Endothelial cell of umbilical vein (primary cell): ENCODE measurements at regions not wholly inside any gene's neighbourhood (a gene's known extent, or its start where the extent isn't known, plus 50 kb on each side); places are given as distances from the start of the nearest gene placed in this dataset.
A peak's percentile ranks its signal among the peaks of the same experiment; 100 is the strongest.

Source experiments
- BruUV-seq: library from RNA; stranded (reverse); fragments of 400-500 nt; replicated peaks from 2 replicates; lab custom pipeline; 2021; lab: Mats Ljungman, UMichigan
- CTCF ChIA-PET: fragments of 300-600, 350-600 bp; sonication (Branson Sonifier 250); formaldehyde crosslinking; loops from one replicate; lab custom pipeline; 2021; ENCODE audit warnings: antibody characterized with exemption, inconsistent platforms; lab: Charles Lee
- POLR2A ChIA-PET: fragments of 300-600, 350-600 bp; sonication (Branson Sonifier 250); formaldehyde crosslinking; loops from one replicate; lab custom pipeline; 2021; ENCODE audit warnings: antibody characterized with exemption, inconsistent platforms; lab: Charles Lee
- DNase-seq: peaks from one replicate; pipeline ENCODE4 v3.0.0-alpha.2; 2011; ENCODE audit warnings: low read depth, low spot score
- FAIRE-seq: peaks from 2 replicates; lab custom pipeline; 2011; peaks lifted over from hg19 to GRCh38; lab: Jason Lieb, UNC
- H2AFZ ChIP-seq: 2 replicates; pipeline ENCODE4 v1.6.0; 2012; ENCODE audit warnings: low read depth, low read length, control low read depth, inconsistent platforms
- H3K27ac ChIP-seq: 2 replicates; pipeline ENCODE4 v1.5.1; 2011; ENCODE audit warnings: low read depth, mild to moderate bottlenecking, control low read depth, low read length, moderate library complexity; ENCODE audit not compliant: insufficient read depth
- H3K27me3 ChIP-seq, 2 experiments: 2 replicates each; pipeline versions ENCODE4 v1.6.0 to v1.6.1; 2011; ENCODE audit warnings: low read length in 2 of 2, mixed read lengths in 1 of 2; ENCODE audit not compliant: control insufficient read depth in 2 of 2, insufficient read depth in 2 of 2
- H3K36me3 ChIP-seq, 2 experiments: 2 replicates in 1 of 2; 3 replicates in 1 of 2; pipeline ENCODE4 v1.5.1; 2011; ENCODE audit warnings: low read length in 2 of 2, mild to moderate bottlenecking in 1 of 2, moderate library complexity in 1 of 2; ENCODE audit not compliant: control insufficient read depth in 2 of 2, insufficient read depth in 2 of 2; ENCODE audit errors: extremely low read depth in 1 of 2
- H3K4me1 ChIP-seq: 3 replicates; pipeline ENCODE4 v1.5.1; 2011; ENCODE audit warnings: mild to moderate bottlenecking, low read length; ENCODE audit not compliant: control insufficient read depth, insufficient read depth; ENCODE audit errors: extremely low read depth
- H3K4me2 ChIP-seq: 2 replicates; pipeline ENCODE4 v1.6.1; 2011; ENCODE audit warnings: low read length, control low read depth, mixed read lengths; ENCODE audit not compliant: insufficient read depth
- H3K4me3 ChIP-seq, 3 experiments: fragments of 200-600 bp in 1 of 3; sonication (generic), shearing (Covaris generic) in 1 of 3; replicated peaks in 1 of 3; 2 replicates each; pipeline ENCODE4 v1.5.1; 2011 to 2016; ENCODE audit warnings: control low read depth in 3 of 3, low read length in 3 of 3, mild to moderate bottlenecking in 2 of 3, inconsistent platforms in 1 of 3, low read depth in 1 of 3, moderate library complexity in 1 of 3; ENCODE audit not compliant: insufficient read depth in 1 of 3
- H3K79me2 ChIP-seq: 2 replicates; pipeline ENCODE4 v1.6.0; 2012; ENCODE audit warnings: low read length, inconsistent platforms; ENCODE audit not compliant: control insufficient read depth, insufficient read depth
- H3K9ac ChIP-seq: replicated peaks from 2 replicates; pipeline ENCODE3; 2011; ENCODE audit warnings: low read length, control low read depth; ENCODE audit not compliant: insufficient read depth; ENCODE audit errors: extremely low read depth
- H3K9me1 ChIP-seq: replicated peaks from 3 replicates; pipeline ENCODE4 v1.6.0; 2011; ENCODE audit warnings: mild to moderate bottlenecking, low read length; ENCODE audit not compliant: control insufficient read depth, insufficient read depth; ENCODE audit errors: extremely low read depth
- H3K9me3 ChIP-seq: replicated peaks from 2 replicates; pipeline ENCODE4 v1.5.1; 2012; ENCODE audit warnings: low read length, inconsistent platforms; ENCODE audit not compliant: control insufficient read depth, insufficient read depth
- H4K20me1 ChIP-seq: replicated peaks from 2 replicates; pipeline ENCODE3; 2011; ENCODE audit warnings: mild to moderate bottlenecking, low read length; ENCODE audit not compliant: control insufficient read depth, insufficient read depth; ENCODE audit errors: extremely low read depth
- CTCF ChIP-seq, 2 donors: IDR thresholded peaks; 1 replicate in 1 of 2; 2 replicates in 1 of 2; pipeline ENCODE4 v1.5.1; 2011; ENCODE audit warnings: low read length in 2 of 2, mild to moderate bottlenecking in 2 of 2, moderate library complexity in 2 of 2, control low read depth in 1 of 2, inconsistent platforms in 1 of 2, low read depth in 1 of 2; ENCODE audit not compliant: insufficient read depth in 1 of 2; ENCODE audit errors: extremely low read depth in 1 of 2
- EZH2 ChIP-seq: IDR thresholded peaks from 2 replicates; pipeline ENCODE4 v1.6.1; 2012; ENCODE audit warnings: borderline replicate concordance, low read depth, mild to moderate bottlenecking, moderate library complexity, low read length, inconsistent platforms; ENCODE audit not compliant: severe bottlenecking
- GATA2 ChIP-seq: IDR thresholded peaks from 2 replicates; pipeline ENCODE4 v1.7.0; 2011; ENCODE audit warnings: low read depth, mild to moderate bottlenecking, moderate library complexity, mixed read lengths, low read length; ENCODE audit not compliant: insufficient read length, insufficient read depth
- dilution Hi-C: fragments of 300-500 bp; cut with MboI; formaldehyde crosslinking; loops from one replicate; pipeline ENCODE4 v1.15.0; 2019; ENCODE audit warnings: low sequenced_read_pairs; ENCODE audit not compliant: extremely low pct_ligation_motif_present
- intact Hi-C: fragments of 100-400 bp; cut with micrococcal nuclease; formaldehyde crosslinking; loops from one replicate; pipeline ENCODE4 v1.10.0; 2022

DNA sequence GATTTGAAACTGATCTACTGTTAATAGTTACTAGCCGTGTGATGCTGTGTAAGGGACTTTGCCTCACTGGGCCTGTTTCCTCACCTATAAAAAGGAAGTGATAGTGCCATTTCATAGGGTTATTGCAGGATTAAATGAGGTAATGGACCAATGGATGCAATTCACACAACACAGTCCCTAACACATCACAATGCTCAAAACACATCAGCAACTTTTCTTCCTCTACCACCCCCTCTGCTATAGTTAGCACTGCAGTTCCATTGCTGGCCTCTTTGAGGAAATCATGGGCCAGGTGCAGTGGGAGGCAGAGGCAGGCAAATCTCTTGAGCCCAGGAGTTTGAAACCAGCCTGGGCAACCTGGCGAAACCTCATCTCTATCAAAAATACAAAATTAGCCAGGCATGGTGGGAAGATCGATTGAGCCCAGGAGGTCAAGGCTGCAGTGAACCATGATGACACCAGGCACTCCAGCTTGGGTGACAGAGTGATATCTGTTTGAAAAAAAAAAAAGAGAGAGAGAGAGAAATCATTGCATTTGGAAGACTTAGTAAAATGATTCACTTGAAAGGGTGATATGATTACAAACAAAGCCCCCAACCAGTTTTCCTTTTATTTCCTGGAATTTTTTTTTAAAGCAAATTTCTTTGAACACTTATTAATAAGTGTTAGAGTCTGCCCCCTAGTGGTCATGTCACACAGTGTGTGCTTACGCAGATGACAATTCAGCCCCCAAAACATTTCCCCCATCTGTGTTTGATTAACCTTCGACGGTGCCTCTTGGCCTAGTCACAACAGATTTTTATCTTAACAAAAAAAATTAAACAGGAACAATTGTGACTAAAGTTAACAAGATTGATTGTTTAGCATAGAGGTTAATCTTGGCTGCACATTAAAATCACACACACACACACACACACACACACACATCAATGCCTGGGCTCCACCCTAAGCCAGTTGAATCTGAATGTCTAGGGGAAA lies 88.6 kb upstream of the BCL11A start:
- POLR2A ChIA-PET = no interaction called here
- CTCF ChIA-PET = interaction anchor here (1.0 to 1.4 kb wide), 7 partner anchors 12 to 81 kb away, joined by 3 to 8 read pairs (median 3); no protein-coding TSS in a partner anchor
- Histone ChIP-seq H3K27ac (no peak overlapping the region), H4K20me1 (no peaks in the 10 kb centered on the region), H3K9me3 (no peaks in the 10 kb centered on the region), H3K4me3 (no peak overlapping the region), H3K9me1 (no peaks in the 10 kb centered on the region), H3K4me1 (no peaks in the 10 kb centered on the region), H3K9ac (no peak overlapping the region), H3K79me2 (no peaks in the 10 kb centered on the region), H3K4me2 (no peak overlapping the region), H2AFZ (no peak overlapping the region), H3K36me3 (no peaks in the 10 kb centered on the region), H3K27me3 (no peaks in the 10 kb centered on the region)
- FAIRE-seq (no peak), DNase-seq (peak; percentile 32)
- no TSS peak for BruUV-seq
- dilution Hi-C loops = no loop called here
- intact Hi-C loops = loop anchor here (2.0 kb wide), 1 partner anchor 1879 kb away; no protein-coding TSS in a partner anchor
- no peak for TF ChIP-seq EZH2
- peak; percentile 65 to 66 for TF ChIP-seq CTCF (IDR thresholded peaks at IDR 0.05; ENCODE audit: extremely low read depth in 1 of 2, insufficient read depth in 1 of 2, low read depth in 1 of 2, low read length in 2 of 2)
- no peak for TF ChIP-seq GATA2
